Left forelimb (tissue), 1 donor: ENCODE measurements at regions not wholly inside any gene's neighbourhood (a gene's known extent, or its start where the extent isn't known, plus 50 kb on each side); places are given as distances from the start of the nearest gene placed in this dataset.
"Not testable (repeated sequence)": the region's sequence is repeated elsewhere in the genome, so short reads cannot be mapped to it uniquely, and the experiment has no call there.

Experiments used
- DNase-seq: peaks from one replicate; pipeline ENCODE4 v3.0.0-alpha.2; 2018; ENCODE audit warnings: low spot score

GRCh38 chr9:589723-590122, 251.8 kb upstream of the DMRT1 start:
- no peak for DNase-seq

GRCh38 chr9:591292-591691, 250.2 kb upstream of the DMRT1 start:
- no peak for DNase-seq

GRCh38 chr9:592225-592624, 249.3 kb upstream of the DMRT1 start:
- DNase-seq = no peak

GRCh38 chr9:592733-593132, 248.8 kb upstream of the DMRT1 start:
- DNase-seq = no peak

GRCh38 chr9:593809-594208, 247.7 kb upstream of the DMRT1 start:
- DNase-seq = no peak

- no peak for DNase-seq
Observed at GRCh38 chr9:596703-597102, 244.8 kb upstream of the DMRT1 start.

GRCh38 chr9:600006-600405, 241.5 kb upstream of the DMRT1 start:
- DNase-seq = no peak

GRCh38 chr9:602716-603115, 238.8 kb upstream of the DMRT1 start:
- no peak for DNase-seq

GRCh38 chr9:603126-603525, 238.4 kb upstream of the DMRT1 start:
- DNase-seq = no peak

- DNase-seq = no peak
Observed at GRCh38 chr9:607417-607816, 234.1 kb upstream of the DMRT1 start.

GRCh38 chr9:613771-614347, 227.6 kb upstream of the DMRT1 start:
- peak; percentile 84 for DNase-seq

GRCh38 chr9:614431-614830, 227.1 kb upstream of the DMRT1 start:
- no peak for DNase-seq

GRCh38 chr9:615756-616155, 225.7 kb upstream of the DMRT1 start:
- DNase-seq = no peak

- DNase-seq = no peak
Observed at GRCh38 chr9:616694-617093, 224.8 kb upstream of the DMRT1 start.

- DNase-seq = no peak
Observed at GRCh38 chr9:617445-618085, 223.9 kb upstream of the DMRT1 start.

GRCh38 chr9:618478-618877, 223.0 kb upstream of the DMRT1 start:
- DNase-seq = no peak

- DNase-seq = no peak
Observed at GRCh38 chr9:621201-621855, 220.2 kb upstream of the DMRT1 start.

- no peak for DNase-seq
Observed at GRCh38 chr9:624935-625500, 216.5 kb upstream of the DMRT1 start.

- DNase-seq = no peak
Observed at GRCh38 chr9:625613-626012, 215.9 kb upstream of the DMRT1 start.

- not testable (repeated sequence) for DNase-seq
Observed at GRCh38 chr9:626114-626513, 215.4 kb upstream of the DMRT1 start.

- no peak for DNase-seq
Observed at GRCh38 chr9:626596-626995, 214.9 kb upstream of the DMRT1 start.

GRCh38 chr9:627336-627970, 214.0 kb upstream of the DMRT1 start:
- no peak for DNase-seq

- no peak for DNase-seq
Observed at GRCh38 chr9:629146-629545, 212.4 kb upstream of the DMRT1 start.
